GM21390 (cell line): ENCODE measurements at regions not wholly inside any gene's neighbourhood (a gene's known extent, or its start where the extent isn't known, plus 50 kb on each side); places are given as distances from the start of the nearest gene placed in this dataset.

Source experiments
- ATAC-seq: cut with Tn5 transposase; IDR thresholded peaks from one replicate; pipeline ENCODE4 v1.9.1; 2021; ENCODE audit not compliant: unreplicated experiment

DNA sequence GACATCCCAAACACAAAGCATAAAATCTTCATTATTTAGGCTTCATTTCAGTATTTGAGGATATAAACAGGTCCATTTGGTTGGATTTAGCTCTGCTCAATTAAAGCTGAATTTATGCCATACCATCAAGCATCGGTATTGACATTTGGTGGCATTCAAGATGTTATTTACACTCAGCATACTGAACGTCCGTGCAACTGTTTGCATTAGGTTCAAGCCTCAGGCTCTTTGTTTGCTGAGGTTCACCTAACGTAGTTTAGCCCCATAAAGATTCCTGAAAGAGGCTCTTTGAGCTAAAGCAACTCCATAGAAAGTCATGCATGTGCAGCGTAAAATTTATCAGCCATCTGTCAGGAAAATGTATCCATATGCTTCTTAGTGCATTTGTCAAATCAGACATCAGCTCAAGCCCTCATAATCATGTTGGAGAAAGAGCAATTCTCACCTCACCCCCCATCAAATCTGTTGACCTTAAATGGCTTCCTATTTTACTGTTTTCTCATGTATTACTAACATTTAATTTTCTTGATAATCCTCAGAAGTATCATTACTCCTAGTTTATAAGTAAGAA is 366.9 kb downstream of the EPHA4 start:
- ATAC-seq = no peak

DNA sequence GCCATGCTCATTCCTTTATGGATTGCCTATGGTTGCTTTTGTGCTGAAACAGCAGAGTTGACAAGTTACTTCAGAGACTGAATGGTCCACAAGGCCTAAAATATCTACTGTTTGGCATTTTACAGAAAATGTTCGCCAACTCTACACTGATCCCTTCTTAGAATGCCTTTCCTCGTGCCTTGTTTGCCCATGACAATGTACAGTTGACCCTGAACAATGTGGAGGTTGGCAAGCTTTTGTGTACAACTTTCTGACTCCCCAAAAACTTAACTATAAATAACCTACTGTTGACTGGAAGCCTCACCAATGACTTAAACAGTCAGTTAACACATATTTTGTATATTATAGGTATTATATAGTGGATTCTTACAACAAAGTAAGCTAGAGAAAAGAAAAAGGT is 361.4 kb downstream of the EPHA4 start:
- ATAC-seq = no peak

DNA sequence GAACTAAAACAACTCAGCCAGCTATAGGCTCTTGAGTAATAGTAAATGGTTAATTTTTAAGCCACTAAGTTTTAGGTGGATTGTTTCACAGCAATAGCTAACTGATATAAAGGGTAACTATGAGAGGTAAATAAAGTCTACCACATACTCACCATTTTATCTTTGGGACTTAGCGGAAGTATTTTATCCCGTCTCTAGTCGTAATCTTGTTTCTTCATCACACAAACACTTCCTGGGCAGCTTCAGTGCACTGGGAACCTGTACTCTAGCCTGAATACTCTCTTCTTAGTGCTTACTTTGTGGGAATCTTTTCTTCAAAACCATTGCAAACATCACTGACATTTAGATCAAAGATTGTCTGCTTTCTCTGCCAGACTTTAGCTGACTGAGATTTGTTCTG is 360.5 kb downstream of the EPHA4 start:
- no peak for ATAC-seq

DNA sequence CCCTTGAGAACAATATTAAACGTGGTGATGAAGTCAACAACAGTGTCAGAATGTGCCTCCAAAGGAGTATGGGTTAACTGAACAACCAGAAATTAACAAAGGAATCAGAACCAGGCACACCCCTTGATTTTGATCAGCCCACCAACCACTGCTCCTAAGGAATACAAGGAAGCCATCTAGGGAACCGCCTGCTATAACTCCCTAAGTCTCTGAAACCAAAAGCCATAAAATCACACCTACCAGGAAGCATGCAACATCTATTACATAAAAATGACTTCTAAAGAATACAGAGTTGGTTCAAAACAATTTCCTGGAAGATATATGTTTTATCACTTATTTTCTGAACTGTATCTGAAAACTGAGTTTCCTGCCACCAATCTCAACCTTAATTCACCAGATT is 360.0 kb downstream of the EPHA4 start:
- ATAC-seq = no peak

DNA sequence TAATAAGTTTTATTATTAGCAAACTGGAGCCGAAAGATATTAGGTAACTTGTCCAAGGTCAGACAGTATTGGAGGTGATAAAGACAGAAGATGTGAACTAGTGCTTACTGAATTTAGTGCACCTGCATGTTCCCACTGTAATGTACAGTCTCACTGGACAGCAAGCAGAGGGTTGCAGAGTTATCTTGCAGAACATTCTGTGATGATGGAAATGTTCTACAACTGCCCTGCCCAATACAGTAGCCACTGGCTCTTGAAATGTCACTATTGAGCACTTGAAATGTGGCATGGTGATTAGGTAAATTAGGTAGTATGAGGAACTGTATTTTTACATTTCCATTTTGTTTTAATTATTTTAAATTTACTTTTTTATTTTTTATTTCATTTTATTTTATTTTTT is 356.6 kb downstream of the EPHA4 start:
- no peak for ATAC-seq

DNA sequence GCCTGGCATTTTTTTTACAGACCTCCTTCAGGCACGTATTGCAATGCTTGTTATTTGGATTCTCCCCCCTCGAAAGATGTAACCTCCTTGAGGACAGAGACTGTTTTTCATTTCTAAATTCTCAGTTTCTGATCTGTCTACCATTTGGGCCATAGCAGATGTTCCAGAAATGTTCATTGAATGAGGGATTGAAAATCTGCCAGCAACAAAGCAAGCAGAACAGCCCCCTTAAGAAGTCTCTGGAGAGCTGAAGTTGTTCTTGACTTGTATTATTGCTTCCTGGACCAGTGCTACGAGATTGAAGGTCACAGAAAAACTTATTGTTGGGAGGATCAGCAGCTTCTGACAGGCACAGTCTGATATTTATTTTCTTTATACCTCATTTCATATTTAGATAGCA is 355.5 kb downstream of the EPHA4 start:
- ATAC-seq = no peak

DNA sequence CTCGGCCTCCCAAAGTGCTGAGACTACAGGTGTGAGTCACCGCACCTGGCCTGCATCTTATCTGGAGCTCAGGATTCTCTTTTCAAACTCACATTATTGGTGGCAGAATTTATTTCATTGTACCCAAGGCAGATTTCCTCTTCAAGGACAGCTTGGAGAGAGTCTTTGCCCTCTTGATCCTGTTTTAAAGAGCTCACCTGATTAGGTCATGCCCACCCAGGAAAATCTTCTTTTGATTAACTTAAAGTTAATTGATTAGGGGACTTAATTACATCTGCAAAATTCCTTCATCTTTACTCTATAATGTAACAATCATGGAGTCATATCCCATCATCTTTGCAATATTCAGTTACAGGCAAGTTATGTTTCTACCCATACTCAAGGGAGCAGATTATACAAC is 346.4 kb downstream of the EPHA4 start:
- ATAC-seq = no peak

DNA sequence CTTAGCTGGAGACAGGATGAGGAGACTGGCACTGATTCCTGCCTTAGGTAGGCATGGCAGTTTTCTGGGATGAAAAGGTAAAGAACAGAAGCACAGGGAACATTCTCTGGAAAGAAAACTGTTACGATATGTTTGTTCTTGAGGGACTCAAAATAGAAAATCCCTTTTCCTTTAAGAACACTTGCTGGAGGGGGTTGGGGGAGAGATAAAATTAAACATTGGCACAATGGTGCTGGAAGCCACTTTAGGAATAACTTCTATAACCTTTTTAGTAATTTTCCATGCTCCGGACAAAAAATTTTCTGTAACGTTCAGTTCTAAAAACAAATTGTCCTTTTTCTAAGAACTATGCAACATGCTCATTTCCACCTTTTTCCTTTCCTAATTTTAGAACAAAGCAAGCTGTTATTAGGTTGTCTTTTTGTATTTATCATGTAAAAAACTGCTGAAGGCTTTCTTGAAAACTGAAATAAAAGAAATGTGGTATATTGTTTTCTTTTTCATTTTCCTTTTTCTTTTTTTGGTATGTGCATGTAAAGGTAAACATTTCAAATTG is 343.8 kb downstream of the EPHA4 start:
- ATAC-seq = no peak

DNA sequence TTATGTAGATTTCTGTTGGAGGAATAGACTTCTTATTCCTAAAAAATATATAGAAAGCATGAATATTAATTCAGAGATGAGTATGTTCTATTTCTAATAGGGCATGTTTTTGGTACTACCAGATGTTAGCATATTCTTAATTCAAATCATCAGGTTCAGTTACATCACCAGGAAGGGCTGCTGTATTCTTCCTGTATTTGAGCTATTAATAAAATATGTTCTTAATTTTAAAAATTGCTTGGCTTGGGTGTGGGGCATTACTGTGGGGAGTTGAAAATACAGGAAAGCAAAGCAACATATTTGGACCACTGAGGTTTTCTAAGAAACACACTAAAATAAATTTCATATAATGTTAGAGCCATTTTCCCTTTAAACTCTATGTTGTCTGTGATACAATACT is 343.0 kb downstream of the EPHA4 start:
- no peak for ATAC-seq

DNA sequence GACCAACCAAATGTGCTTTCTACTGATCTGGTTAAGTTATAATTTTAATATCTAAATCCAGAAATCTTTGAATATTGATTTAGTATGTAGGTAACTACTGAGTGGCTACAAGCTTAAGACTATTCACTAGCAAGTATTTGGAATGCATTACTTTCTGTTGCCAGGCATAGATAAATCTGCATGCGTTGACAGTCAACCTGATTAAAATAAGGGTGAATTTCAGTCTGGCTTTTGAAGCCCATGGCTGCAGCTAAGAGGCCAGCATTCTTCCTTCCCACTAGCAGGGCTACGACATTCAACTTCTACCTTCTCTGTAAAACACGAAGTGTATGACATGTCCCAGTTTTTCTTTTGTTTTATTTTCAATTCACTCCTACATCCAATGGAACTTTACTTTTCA is 340.6 kb downstream of the EPHA4 start:
- no peak for ATAC-seq

DNA sequence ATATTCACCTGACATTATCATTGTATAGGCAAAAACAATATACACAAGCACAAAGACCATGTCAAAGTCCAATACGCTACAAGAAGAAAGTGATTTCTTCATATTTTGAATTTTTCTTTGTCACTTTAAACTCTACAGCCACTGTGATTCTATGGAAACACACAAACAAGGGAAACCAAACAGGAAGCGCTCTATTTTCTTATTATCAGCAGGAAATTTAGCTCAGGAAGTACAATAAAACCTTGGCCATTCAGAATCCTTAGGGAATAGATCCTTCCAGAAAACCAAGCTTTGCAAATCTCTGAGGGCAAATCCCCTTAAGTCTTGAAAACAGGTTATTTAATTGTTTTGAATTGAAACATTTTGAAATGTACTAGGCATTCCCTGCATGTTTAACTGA is 336.2 kb downstream of the EPHA4 start:
- ATAC-seq = no peak

DNA sequence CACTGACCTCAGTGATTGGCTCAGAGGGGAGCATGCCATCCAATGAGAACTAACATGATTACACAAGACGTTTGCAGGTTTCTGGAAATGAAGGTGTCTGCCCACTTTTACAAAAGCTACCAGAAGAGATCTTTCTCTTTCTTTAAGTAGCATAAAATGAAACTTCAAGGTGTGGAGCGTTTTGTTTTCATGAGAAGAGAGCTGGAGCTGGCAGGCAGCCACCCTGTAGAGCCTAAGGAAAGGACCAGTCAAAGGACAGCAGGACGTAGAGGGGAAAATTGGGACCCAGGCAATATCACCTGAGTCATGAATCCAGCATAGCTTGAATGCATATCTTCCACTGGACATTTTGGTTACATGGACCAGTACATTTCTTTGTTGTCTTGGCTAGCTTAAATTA is 331.0 kb downstream of the EPHA4 start:
- ATAC-seq = no peak

DNA sequence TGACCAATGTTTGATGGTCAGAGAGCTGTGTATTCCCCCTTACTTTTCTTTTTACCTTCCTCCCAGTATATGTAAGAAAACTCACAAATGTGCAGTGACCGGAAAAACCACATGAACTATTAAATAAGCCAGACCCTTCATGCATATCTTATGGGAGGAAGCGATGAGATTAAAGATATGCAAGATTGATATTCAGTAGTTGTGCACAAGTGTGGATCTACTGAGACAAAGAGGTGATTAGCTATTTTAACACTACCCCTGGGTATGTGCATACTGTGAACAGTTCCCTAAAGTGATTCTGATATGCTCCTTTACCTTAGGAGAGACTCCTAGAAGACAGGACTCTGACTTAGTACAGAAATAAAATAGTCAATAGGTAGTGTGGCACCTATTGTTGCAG is 328.3 kb downstream of the EPHA4 start:
- no peak for ATAC-seq

DNA sequence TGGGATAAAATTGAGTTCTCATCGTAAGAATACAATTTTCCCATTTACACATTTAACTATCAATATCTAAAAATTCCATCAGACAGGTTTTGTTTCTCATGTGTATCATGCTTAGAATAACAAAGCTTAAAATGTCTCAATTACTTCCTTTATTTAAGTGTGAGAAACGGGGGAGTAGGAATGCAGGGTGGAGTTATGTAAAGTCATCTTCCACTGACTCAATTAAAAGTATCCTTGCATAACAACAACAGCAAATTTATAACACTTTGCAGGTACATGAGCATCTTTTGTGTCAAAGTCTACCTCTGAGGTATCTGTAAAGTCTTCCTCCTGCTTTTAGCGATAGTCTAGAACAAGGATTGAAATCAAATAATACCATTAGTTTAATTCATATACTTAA is 327.1 kb downstream of the EPHA4 start:
- ATAC-seq = no peak

DNA sequence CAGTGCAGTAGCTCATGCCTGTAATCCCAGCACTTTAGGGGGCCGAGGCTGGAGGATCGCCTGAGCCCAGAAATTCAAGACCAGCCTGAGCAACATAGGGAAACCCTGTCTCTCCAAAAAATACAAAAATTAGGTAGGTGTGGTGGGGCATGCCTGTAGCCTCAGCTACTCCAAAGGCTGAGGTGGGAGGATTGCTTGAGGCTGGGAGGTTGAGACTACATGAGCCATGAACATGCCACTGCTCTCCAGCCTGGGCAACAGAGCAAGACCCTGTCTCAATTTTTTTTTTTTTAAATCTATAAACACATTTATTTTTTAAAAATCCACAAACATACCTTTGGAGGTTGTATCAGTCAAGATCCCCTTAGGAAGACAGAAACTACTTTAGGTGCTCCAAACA is 326.3 kb downstream of the EPHA4 start:
- no peak for ATAC-seq

DNA sequence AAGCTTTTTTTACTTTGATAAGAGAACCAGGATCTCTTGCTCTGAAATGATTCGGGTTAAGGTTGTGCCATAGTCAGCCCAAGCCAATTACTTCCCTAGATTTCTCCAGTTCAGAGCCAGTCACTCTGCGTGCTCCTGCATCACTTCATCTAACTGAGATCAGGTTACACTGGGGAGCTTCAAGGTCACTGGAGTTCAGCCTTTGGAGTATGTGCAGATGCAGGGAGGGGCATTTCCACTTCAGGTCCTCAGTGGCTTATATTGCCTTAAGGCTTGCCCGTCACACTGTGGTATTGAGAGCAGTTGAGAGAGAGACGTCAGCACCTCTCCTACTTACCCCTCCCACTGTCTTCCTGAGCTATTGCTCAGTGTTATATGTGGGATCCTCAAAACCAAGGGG is 317.8 kb downstream of the EPHA4 start:
- ATAC-seq = no peak

DNA sequence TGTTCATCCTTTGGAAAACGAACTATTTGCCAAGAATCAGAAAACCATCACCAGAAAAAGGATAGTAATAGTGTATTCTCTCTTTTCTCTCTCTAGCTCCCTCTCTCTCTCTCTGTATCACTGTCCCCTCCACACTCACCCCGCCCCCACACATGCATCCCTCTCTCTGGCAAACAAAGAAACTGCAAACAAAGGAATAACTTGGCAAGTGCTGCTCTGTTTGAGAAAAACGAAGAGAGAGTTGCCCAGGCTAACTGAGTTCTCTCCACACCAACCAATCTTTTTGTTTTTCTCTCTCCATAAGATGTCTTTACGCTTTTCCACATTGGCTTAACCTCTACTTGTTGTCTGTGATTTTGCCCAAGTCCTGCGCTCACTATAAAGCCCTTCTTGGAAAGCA is 316.2 kb downstream of the EPHA4 start:
- no peak for ATAC-seq

DNA sequence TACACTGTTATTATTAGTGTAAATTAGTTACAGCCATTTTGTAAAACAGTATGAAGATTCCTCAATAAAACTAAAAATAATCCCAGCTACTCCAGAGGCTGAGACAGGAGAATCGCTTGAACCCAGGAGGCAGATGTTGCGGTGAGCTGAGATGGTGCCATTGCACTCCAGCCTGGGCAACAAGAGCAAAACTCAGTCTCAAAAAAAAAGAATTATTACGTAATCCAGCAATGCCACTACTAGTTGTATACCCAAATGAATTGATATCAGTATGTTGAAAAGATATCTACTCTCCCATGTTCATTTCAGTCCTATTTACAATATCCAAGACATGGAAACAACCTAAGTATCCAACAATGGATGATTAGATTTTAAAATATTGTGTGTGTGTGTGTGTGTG is 313.6 kb downstream of the EPHA4 start:
- no peak for ATAC-seq

DNA sequence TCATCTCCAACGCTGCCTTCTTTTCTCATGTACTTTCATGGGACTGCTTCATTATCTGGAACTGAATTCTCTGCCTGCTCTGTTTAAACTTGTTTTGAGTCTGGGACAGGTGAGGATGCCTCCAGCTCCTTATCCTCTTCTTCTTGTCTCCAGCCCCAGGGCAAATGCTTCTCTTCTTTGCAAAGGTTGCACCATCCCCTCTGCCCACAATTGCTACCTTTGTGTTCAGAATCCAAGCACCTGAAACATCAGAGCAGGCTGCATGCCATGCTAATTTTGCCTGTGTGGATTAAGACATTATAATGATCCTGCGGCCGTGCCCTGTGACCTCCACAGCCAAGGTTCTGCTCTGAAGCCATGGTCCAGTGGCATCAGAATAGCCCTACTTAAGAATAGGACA is 309.5 kb downstream of the EPHA4 start:
- ATAC-seq = no peak

DNA sequence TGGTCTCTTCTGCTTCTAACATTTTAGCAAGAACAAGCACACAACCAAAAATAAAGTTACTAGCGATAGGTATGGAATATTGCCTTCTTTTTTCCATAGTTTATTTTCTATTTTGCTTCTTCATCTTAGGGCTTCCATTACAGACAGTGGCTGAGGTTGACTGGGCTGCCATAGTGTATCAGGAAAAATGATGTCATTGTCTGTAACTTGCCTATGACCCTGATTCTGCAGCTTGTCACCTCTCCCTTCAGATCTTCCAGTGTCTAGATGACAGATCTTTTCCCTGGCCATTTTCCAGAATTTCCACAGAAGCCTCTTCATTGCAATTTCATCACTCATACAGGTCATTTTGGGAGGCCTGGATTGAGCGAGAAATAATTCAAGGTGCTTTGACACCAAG is 308.5 kb downstream of the EPHA4 start:
- ATAC-seq = no peak

DNA sequence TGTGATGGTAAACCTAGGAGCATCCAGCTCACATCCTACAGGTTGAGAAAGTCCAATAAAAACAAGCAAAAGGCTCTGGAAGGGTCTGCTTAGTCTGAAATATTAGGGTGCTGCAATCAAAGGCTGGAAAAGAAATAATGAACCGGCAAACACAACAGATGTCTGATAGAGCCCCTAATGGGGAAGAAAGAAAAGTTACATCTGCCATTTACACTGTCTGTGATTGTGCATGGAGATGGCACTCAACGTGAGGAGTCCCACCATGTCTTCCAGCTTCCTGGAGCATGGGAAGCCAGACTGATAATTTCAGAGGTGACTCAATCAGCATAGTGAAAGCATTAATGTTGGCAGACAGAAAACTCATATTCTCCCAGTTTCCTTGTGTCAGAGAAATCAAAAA is 307.8 kb downstream of the EPHA4 start:
- no peak for ATAC-seq

DNA sequence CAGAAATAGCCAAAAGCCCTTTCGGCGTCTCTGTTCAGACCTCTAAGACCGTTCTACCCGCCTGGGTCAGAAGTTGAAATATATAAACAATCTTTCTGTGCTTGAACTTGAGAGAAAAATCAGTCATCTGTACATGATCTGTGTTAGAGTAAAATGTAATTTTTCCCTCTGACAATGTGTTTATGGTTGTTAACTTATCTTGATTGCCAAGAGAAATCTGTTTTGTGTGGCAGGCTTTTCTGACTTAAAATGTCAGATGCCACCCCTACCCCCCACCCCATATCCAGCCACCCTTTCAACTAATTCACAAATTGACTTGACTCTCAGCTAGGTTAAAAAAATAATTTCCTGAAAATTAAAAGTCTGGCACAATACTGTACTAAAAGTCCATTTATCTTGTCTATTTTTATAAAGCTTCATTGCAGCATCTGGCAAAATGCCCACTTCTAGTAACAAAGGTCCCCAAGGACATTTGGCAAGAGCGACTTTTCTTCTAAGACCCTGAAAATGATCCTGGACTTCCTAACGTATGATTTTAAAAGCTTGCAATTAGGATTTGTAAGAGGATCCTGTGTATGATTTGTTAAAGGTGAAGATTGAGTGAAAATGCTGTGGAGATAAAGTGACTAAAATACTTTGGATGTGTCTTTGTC is 304.2 kb downstream of the EPHA4 start:
- no peak for ATAC-seq

DNA sequence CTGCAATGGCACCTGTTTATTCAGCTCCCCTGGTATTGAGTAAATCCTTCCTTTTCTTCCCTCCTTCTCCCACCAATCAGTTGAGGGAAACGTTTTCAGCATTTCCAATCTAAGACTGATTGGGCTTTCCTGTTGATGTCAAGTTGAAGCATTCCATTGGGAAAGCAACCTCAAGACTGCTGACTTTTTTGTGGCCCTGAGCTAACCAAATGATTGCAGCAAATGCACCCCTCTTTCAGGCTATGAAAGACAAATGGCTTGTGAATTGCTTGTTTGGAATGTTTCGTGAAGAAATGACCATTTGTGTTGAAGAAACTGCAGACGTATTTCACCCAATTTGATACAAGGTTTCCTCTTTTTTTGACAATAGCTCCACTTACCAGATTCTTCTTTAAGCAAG is 303.5 kb downstream of the EPHA4 start:
- no peak for ATAC-seq
